ENCODE measurements at regions not wholly inside any gene's neighbourhood (a gene's known extent, or its start where the extent isn't known, plus 50 kb on each side); places are given as distances from the start of the nearest gene placed in this dataset.

DNA sequence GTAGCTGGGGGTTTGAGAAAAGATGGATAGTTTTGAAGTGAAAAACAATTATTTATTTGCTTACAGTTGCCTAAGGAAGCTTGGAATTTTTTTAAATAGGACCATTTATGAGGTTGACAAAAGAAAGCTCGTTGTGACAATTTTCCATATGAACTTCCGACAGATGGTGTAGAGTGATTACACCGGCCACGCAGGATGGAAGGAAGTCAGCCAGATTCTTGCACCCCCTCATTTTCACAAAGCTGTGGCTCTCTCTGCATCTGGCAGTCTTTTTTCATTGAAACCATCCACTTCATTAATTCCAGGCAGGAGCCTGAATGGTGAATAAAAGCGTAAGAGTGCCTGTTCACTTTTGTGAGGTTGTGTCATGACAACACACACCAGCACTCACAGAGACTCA lies 1284.1 kb downstream of the AACS start:
- Histone ChIP-seq H3K9me3 (replicated peaks; ENCODE audit: control insufficient read depth, insufficient read depth, low read length) (peaks cover 9% of the 10 kb centered on the region), H4K20me1 (replicated peaks; ENCODE audit: control insufficient read depth, extremely low read depth, insufficient read depth, low read length) (no peaks in the 10 kb centered on the region), H2AFZ (ENCODE audit: low read depth, low read length) (no peak overlapping the region), H3K4me2 (ENCODE audit: insufficient read depth, low read length) (no peak overlapping the region), H3K9me1 (replicated peaks; ENCODE audit: control insufficient read depth, extremely low read depth, insufficient read depth, low read length) (no peaks in the 10 kb centered on the region), H3K4me1 (ENCODE audit: control insufficient read depth, extremely low read depth, insufficient read depth, low read length) (no peaks in the 10 kb centered on the region), H3K79me2 (ENCODE audit: control insufficient read depth, insufficient read depth, low read length) (no peaks in the 10 kb centered on the region), H3K36me3 (ENCODE audit: control insufficient read depth in 2 of 2, extremely low read depth in 1 of 2, insufficient read depth in 2 of 2, low read length in 2 of 2) (no peaks in the 10 kb centered on the region), H3K27me3 (ENCODE audit: control insufficient read depth in 2 of 2, insufficient read depth in 2 of 2, low read length in 2 of 2) (no peaks in the 10 kb centered on the region), H3K9ac (replicated peaks; ENCODE audit: extremely low read depth, insufficient read depth, low read length) (no peak overlapping the region), H3K4me3 (replicated peaks in 1 of 3; ENCODE audit: insufficient read depth in 1 of 3, low read depth in 1 of 3, low read length in 3 of 3) (no peak overlapping the region), H3K27ac (ENCODE audit: insufficient read depth, low read depth, low read length) (no peak overlapping the region)
- DNase-seq (ENCODE audit: low read depth, low spot score) (no peak), FAIRE-seq (no peak)
- ChIA-PET CTCF (no interaction called here), POLR2A (no interaction called here)
- dilution Hi-C loops (cut with MboI; ENCODE audit: extremely low pct_ligation_motif_present, low sequenced_read_pairs) (no loop called here), intact Hi-C loops (cut with micrococcal nuclease) (no loop called here)
- no TSS peak for BruUV-seq (replicated peaks)
- TF ChIP-seq, protein P1, sequence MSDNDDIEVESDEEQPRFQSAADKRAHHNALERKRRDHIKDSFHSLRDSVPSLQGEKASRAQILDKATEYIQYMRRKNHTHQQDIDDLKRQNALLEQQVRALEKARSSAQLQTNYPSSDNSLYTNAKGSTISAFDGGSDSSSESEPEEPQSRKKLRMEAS (IDR thresholded peaks at IDR 0.05; ENCODE audit: insufficient read depth, insufficient read length), result no peak

DNA sequence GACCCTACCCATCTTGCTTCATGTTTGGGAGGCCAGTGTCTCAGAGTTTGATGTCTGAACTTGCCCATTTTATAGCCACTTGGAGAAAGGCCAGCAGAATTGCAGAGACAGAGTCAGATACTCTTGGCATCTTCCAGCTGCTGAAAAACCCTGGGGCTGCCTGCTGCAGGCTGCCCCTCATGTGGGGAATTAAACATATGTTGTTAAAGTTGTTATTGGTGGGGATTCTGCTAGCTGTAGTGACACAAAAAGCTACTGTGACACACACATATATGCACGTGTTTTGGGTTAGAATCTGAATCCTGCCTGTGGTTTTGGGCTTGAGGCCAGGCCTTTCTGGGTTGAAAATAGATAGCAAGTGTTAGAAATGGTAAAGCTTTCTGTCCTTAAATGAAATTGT lies 1288.4 kb downstream of the AACS start:
- dilution Hi-C loops (cut with MboI; ENCODE audit: extremely low pct_ligation_motif_present, low sequenced_read_pairs), result no loop called here
- no peak for DNase-seq (ENCODE audit: low read depth, low spot score)
- H3K27me3 ChIP-seq (ENCODE audit: control insufficient read depth in 2 of 2, insufficient read depth in 2 of 2, low read length in 2 of 2), result no peaks in the 10 kb centered on the region
- BruUV-seq (replicated peaks), result no TSS peak
- no peak for FAIRE-seq
- H3K27ac ChIP-seq (ENCODE audit: insufficient read depth, low read depth, low read length), result no peak overlapping the region
- no peaks in the 10 kb centered on the region for H3K79me2 ChIP-seq (ENCODE audit: control insufficient read depth, insufficient read depth, low read length)
- H3K9me1 ChIP-seq (replicated peaks; ENCODE audit: control insufficient read depth, extremely low read depth, insufficient read depth, low read length), result no peaks in the 10 kb centered on the region
- no peaks in the 10 kb centered on the region for H3K36me3 ChIP-seq (ENCODE audit: control insufficient read depth in 2 of 2, extremely low read depth in 1 of 2, insufficient read depth in 2 of 2, low read length in 2 of 2)
- peaks cover 8% of the 10 kb centered on the region for H3K9me3 ChIP-seq (replicated peaks; ENCODE audit: control insufficient read depth, insufficient read depth, low read length)
- ChIA-PET POLR2A (no interaction called here), CTCF (no interaction called here)
- H4K20me1 ChIP-seq (replicated peaks; ENCODE audit: control insufficient read depth, extremely low read depth, insufficient read depth, low read length), result no peaks in the 10 kb centered on the region
- H2AFZ ChIP-seq (ENCODE audit: low read depth, low read length), result no peak overlapping the region
- H3K4me3 ChIP-seq (replicated peaks in 1 of 3; ENCODE audit: insufficient read depth in 1 of 3, low read depth in 1 of 3, low read length in 3 of 3), result no peak overlapping the region
- intact Hi-C loops (cut with micrococcal nuclease), result no loop called here
- no peak overlapping the region for H3K9ac ChIP-seq (replicated peaks; ENCODE audit: extremely low read depth, insufficient read depth, low read length)
- no peak overlapping the region for H3K4me2 ChIP-seq (ENCODE audit: insufficient read depth, low read length)
- H3K4me1 ChIP-seq (ENCODE audit: control insufficient read depth, extremely low read depth, insufficient read depth, low read length), result no peaks in the 10 kb centered on the region
- no peak for TF ChIP-seq GATA2 (IDR thresholded peaks at IDR 0.05; ENCODE audit: insufficient read depth, insufficient read length, low read depth, low read length)
- TF ChIP-seq, protein P1 (IDR thresholded peaks at IDR 0.05; ENCODE audit: insufficient read depth, insufficient read length), result no peak
- TF ChIP-seq POLR2A (IDR thresholded peaks at IDR 0.05; ENCODE audit: low read depth, low read length), result no peak
- TF ChIP-seq EZH2 (IDR thresholded peaks at IDR 0.05; ENCODE audit: borderline replicate concordance, low read depth, low read length, severe bottlenecking), result no peak
- no peak for TF ChIP-seq JUN (IDR thresholded peaks at IDR 0.05; ENCODE audit: borderline replicate concordance, insufficient read depth, insufficient read length, low read depth)
- no peak for TF ChIP-seq FOS (IDR thresholded peaks at IDR 0.05; ENCODE audit: borderline replicate concordance, insufficient read depth, low read length)
- no peak for TF ChIP-seq POLR2AphosphoS5 (IDR thresholded peaks at IDR 0.05; ENCODE audit: insufficient read depth, low read depth, low read length)

Measured in endothelial cell of umbilical vein (primary cell).